Pancreas (tissue), 10 donors: ENCODE measurements at regions not wholly inside any gene's neighbourhood (a gene's known extent, or its start where the extent isn't known, plus 50 kb on each side); places are given as distances from the start of the nearest gene placed in this dataset.
A peak's percentile ranks its signal among the peaks of the same experiment; 100 is the strongest.

Experiments
- ATAC-seq, 4 donors: fragments of 200-7000 bp; cut with Tn5 transposase; one replicate each; pipeline versions ENCODE4 v1.8.0 to v1.9.1; 2020; ENCODE audit warnings: mild to moderate bottlenecking in 4 of 4, moderate library complexity in 4 of 4
- DNase-seq, 6 donors: peaks; one replicate each; pipeline ENCODE4 v3.0.0-alpha.2; 2020
- FAIRE-seq: peaks from 2 replicates; lab custom pipeline; 2012; peaks lifted over from hg19 to GRCh38; lab: Jason Lieb, UNC
- H3K27ac ChIP-seq, 4 donors: fragments of 200-600 bp; sonication (generic); 1 replicate in 3 of 4; 2 replicates in 1 of 4; pipeline versions ENCODE4 v1.5.0 to v1.8.0; 2020
- H3K27me3 ChIP-seq, 4 donors: fragments of 200-600 bp; one replicate each; pipeline ENCODE4 v1.8.0; 2021
- H3K36me3 ChIP-seq, 3 donors: fragments of 200-600 bp; sonication (generic) in 1 of 3; one replicate each; pipeline versions ENCODE4 v1.5.0 to v1.8.0; 2020 to 2021
- H3K4me1 ChIP-seq, 3 donors: fragments of 200-600 bp; one replicate each; pipeline ENCODE4 v1.8.0; 2021
- H3K4me3 ChIP-seq, 4 donors: fragments of 200-600 bp; sonication (generic) in 2 of 4; one replicate each; pipeline versions ENCODE4 v1.5.0 to v1.8.0; 2020 to 2021
- H3K9me3 ChIP-seq, 4 donors: fragments of 200-600 bp; one replicate each; pipeline ENCODE4 v1.8.0; 2021
- WGBS, 2 donors: extraction: QIAGEN DNeasy Blood & Tissue Kit; methylation state at CpG; one replicate each; pipeline ENCODE4 v1.1.7; 2013; 5-methylcytosine and 5-hydroxymethylcytosine counted together
- intact Hi-C, 3 donors: fragments of 100-400 bp; cut with DNase I; formaldehyde crosslinking; loops; one replicate each; pipeline versions ENCODE4 v1.11.1 to v1.14.2; 2022
- TF ChIP-seq, protein P1 (sequence below), 4 donors: fragments of 200-600 bp; sonication (generic) in 3 of 4; IDR thresholded peaks; one replicate each; pipeline versions ENCODE4 v1.5.0 to v1.8.0; 2021; ENCODE audit warnings: antibody characterized with exemption in 4 of 4
- donor health status: healthy with polysubstance abuse.
- donor health status: DM: no; HTN: no; CAD: no; lungs with moderate emphysema.
- donor health status: DM: no; HTN: no; CAD: no.
- donor health status: control.
- donor health status: control.
- donor health status: Bipolar disorder and iron deficiency.
- donor health status: DM: yes; HTN: yes; CAD: no.
- donor health status: DM: no; HTN: no; CAD: no.
- donor health status: DM: no; HTN: no; CAD: no.
- donor health status: DM: yes; HTN: yes; CAD: no.

DNA sequence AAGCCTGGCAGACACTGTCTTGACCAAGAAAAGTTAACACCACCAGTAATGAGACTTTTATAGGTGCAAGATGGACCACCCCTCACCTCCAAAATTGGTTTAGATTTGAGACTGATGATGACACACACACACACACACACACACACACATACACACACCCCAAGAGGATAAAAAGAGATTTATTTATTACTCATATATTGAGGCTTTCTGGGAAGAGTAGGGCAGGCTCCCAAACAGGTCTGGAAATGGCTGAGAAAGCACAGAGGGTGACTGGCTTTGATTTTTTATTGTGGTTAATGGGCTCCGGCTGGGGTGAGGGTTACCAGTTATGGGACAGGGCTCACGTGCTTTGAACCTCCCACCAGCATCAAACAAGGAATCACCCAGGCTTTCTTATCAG is 54.2 kb upstream of the ADAM23 start:
- FAIRE-seq (no peak), ATAC-seq (no peak), DNase-seq (no peak)
- WGBS, 2 donors: 62 to 75% methylated on average over 2 of the region's 2 CpGs
- Histone ChIP-seq H3K27me3 (no peaks in the 10 kb centered on the region), H3K4me3 (no peak overlapping the region), H3K9me3 (no peaks in the 10 kb centered on the region), H3K4me1 (no peaks in the 10 kb centered on the region), H3K36me3 (no peaks in the 10 kb centered on the region), H3K27ac (no peak overlapping the region)
- intact Hi-C loops: no loop called here
- TF ChIP-seq, protein P1, sequence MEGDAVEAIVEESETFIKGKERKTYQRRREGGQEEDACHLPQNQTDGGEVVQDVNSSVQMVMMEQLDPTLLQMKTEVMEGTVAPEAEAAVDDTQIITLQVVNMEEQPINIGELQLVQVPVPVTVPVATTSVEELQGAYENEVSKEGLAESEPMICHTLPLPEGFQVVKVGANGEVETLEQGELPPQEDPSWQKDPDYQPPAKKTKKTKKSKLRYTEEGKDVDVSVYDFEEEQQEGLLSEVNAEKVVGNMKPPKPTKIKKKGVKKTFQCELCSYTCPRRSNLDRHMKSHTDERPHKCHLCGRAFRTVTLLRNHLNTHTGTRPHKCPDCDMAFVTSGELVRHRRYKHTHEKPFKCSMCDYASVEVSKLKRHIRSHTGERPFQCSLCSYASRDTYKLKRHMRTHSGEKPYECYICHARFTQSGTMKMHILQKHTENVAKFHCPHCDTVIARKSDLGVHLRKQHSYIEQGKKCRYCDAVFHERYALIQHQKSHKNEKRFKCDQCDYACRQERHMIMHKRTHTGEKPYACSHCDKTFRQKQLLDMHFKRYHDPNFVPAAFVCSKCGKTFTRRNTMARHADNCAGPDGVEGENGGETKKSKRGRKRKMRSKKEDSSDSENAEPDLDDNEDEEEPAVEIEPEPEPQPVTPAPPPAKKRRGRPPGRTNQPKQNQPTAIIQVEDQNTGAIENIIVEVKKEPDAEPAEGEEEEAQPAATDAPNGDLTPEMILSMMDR (IDR thresholded peaks at IDR 0.05): no peak

GRCh38 chr2:206390181-206390580 is 53.2 kb upstream of the ADAM23 start:
- intact Hi-C loops: no loop called here

DNA sequence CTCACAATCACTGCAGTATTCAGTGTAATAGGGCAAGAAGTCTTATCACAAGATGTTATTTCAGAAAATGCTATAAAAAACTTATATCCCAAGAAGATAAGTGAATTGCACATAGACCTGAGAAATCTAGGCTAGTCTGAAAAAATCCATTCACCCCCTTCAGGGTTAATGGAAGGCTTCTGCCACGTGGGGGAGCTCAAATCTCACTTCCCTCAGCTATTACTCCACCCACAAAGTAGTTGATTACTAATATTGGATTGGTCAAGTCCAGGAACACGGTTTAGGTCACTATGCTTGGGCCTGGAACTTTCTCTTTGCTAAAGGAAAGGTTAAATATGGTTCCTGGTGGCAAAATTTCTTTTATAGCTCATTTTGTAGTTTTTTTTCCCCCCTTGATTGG is 51.2 kb upstream of the ADAM23 start:
- WGBS, 2 donors: 10 to 15% methylated on average over 2 of the region's 2 CpGs
- no peaks in the 10 kb centered on the region for H3K36me3 ChIP-seq
- FAIRE-seq (no peak), DNase-seq (no peak), ATAC-seq (peak in 3 of 4 donors; percentile 41 to 51 (median 44))
- H3K27me3 ChIP-seq: no peaks in the 10 kb centered on the region
- H3K9me3 ChIP-seq: no peaks in the 10 kb centered on the region
- TF ChIP-seq, protein P1 (IDR thresholded peaks at IDR 0.05): no peak
- H3K4me3 ChIP-seq: no peak overlapping the region
- no peaks in the 10 kb centered on the region for H3K4me1 ChIP-seq
- no peak overlapping the region for H3K27ac ChIP-seq
- intact Hi-C loops: no loop called here

More at GRCh38 chr2:206390181-206390580, 53.2 kb upstream of the ADAM23 start:
- WGBS, 2 donors: 77 to 83% methylated on average over 2 of the region's 2 CpGs
- no peak for DNase-seq
- no peaks in the 10 kb centered on the region for H3K27me3 ChIP-seq
- H3K4me3 ChIP-seq: no peak overlapping the region
- H3K4me1 ChIP-seq: no peaks in the 10 kb centered on the region
- no peaks in the 10 kb centered on the region for H3K9me3 ChIP-seq
- FAIRE-seq: no peak
- H3K36me3 ChIP-seq: no peaks in the 10 kb centered on the region
- TF ChIP-seq, protein P1 (IDR thresholded peaks at IDR 0.05): no peak
- ATAC-seq: no peak
- H3K27ac ChIP-seq: no peak overlapping the region
